Stimulated activated CD8-positive, alpha-beta memory T cell treated with anti-CD3 and anti-CD28 coated beads, Interleukin-7, amount 100 ng/mL, for 24 hours (primary cell): ENCODE measurements at regions not wholly inside any gene's neighbourhood (a gene's known extent, or its start where the extent isn't known, plus 50 kb on each side); places are given as distances from the start of the nearest gene placed in this dataset.
"Not testable (repeated sequence)": the region's sequence is repeated elsewhere in the genome, so short reads cannot be mapped to it uniquely, and the experiment has no call there.

ENCODE experiments used
- DNase-seq: peaks from one replicate; pipeline ENCODE4 v3.0.0-alpha.2; 2020; ENCODE audit warnings: low read depth

DNA sequence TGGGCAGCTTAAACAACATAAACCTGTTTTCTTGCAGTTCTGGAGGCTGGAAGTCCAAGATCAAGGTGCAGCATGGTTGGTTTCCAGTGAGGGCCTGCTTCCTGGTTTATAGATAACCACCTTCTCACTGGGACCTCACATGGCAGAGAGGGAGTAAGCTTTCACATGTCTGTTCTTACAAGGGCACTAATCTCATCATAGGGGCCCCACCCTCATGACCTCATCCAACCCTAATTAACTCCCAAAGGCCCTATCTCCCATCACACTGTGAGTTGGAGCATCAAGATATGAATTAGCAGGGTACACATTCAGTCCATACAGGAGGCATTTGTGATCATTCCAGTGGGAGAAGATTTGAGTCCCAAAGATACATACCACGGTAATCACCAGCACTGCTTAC, 50.5 kb upstream of the GRIN2A start:
- no peak for DNase-seq

DNA sequence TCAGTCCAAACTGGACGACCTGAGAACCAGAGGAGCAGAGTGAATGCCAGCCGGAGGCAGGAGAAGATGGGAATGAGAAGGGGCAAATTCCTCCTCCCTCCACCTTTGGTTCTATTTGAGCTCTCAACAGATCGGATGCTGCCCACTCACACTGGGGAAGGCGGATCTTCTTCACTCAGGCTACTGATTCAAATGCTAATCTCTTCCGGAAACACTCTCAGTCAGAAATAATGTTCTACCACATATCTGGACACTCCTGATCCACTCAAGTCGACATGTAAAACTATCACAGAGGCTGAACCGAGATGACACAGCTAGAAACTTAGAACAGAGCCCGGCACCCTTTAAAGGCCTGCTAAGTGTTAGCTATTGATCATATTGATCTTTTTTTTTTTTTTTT, 57.4 kb upstream of the GRIN2A start:
- no peak for DNase-seq

GRCh38 chr16:10240854-10241613, 58.8 kb upstream of the GRIN2A start:
- no peak for DNase-seq

GRCh38 chr16:10242097-10242496, 59.9 kb upstream of the GRIN2A start:
- DNase-seq = no peak

DNA sequence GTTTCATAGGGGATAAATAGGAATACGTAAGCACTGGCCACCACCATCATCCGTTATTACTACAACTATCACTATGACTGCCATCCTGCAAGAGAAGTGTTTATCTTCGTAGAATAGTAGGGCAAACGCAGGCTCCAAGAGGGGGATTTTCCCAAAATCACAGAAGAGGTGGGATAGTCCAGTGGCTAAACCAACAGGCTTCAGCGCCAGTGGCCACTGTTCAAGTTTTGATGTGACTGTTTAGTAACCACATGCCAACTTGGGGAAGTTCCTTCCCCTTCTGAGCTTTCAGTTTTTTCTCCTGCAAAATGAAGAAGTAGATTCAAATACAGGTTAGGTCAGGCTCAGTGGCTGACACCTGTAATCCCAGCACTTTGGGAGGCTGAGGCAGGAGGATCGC, 60.7 kb upstream of the GRIN2A start:
- DNase-seq = no peak

DNA sequence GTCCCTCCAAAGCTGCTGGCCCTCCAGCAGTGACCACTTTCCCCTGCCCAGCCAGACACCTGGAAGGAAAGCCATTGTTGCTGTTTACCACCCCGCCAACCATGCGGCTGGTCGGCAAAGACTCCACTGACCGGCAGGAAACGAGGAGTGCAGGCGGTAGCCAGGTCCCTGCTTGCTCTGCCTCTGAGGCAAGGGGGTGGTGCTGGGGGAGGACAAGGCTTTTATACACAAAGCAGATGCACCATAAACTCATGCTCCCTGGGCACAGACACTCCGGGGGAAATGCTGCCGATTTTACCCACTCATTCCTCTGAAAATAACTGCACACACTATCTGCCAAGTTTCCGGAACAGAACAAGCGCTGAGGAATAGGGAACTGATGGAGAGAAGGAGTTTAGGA, 62.8 kb upstream of the GRIN2A start:
- DNase-seq = no peak

GRCh38 chr16:10250137-10250828, 68.1 kb upstream of the GRIN2A start:
- no peak for DNase-seq

DNA sequence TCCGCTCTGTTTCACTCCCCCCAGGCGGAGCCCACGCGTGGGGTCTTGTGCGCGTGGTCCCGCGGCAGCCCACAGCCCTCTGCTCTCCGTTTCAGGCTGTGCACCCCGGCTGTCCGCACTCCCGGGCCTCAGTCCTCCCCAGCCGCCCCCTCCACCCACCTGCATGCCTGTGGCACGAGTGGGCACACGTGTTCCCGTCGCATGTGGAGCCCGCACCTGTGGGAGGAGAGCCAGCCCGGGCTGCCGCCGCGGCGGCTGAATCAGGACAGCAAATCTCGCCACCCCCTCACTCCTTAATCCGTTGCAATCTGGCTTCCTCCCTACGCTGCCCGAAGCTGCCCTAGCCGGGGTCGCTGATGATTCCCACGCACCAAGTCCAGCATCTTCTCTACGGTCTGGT, 69.9 kb upstream of the GRIN2A start:
- DNase-seq = no peak

- DNase-seq = no peak
These were observed 71.2 kb upstream of the GRIN2A start for GRCh38 chr16:10253409-10253808.

GRCh38 chr16:10255728-10256127, 73.5 kb upstream of the GRIN2A start:
- no peak for DNase-seq

DNA sequence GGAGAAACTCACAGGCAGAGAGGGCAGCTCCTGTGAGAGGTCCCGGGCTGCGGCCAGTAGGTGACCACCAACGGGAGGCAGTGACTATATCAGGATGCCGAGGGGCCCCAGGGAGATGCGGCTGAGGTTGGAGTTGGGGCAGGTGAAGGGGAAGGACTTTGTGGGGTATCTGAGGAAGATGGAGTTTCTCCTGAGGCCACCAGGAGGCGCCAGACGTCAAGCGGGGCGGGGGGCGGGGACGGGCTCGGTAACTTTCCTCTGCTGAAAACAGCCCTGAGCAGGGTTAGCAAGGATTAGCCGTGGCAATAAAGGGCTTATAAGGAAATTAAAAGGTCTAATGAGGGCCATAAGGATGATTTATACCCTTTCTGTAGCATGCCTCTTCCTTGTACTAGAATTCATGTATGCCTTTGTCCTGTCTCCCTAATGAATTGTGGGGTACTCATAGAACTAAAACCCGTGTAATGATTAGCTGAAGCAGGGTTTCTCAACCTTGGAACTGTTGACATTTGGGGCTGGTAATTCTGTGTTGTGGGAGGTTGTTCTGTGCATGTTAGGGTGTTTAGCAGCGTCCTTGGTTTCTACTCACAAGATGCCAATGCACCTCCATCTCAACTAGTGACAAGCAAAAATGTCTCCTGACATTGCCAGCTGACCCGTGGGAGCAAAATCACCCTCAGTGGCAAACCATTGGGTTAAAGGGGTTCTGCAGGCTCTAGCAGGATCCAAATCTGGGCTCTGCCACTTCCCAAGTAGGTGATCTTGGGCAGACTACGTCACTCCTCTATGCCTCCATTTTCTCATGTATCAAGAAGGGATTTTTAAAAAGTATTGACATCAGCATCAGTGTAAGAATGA, 74.8 kb upstream of the GRIN2A start:
- DNase-seq = peak; percentile 7

GRCh38 chr16:10257642-10258251, 75.5 kb upstream of the GRIN2A start:
- DNase-seq = not testable (repeated sequence)

- DNase-seq = not testable (repeated sequence)
These were observed 76.8 kb upstream of the GRIN2A start for GRCh38 chr16:10258930-10259603.

- no peak for DNase-seq
These were observed 78.8 kb upstream of the GRIN2A start for GRCh38 chr16:10261077-10261476.

DNA sequence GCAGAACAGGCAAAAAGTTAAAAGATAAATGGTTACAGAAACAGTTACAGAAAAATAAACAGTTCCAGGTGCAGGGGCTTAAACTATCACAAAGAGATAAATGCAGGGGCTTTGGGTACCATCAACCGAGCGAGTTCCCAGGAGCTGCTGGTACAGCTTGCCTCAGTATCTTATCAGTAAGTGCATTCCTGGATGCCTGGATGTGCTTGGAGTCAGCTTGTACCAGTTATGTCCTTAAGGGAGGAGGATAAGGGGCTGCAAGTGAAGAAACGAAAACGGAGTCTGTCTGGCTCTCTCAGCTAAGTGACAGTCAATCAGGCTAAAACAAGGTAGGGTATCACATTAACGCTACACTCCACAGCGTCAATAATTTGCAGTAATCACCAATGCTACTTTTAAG, 79.3 kb upstream of the GRIN2A start:
- DNase-seq = not testable (repeated sequence)

- no peak for DNase-seq
These were observed 80.3 kb upstream of the GRIN2A start for GRCh38 chr16:10262377-10263132.

GRCh38 chr16:10265770-10266615, 83.8 kb upstream of the GRIN2A start:
- DNase-seq = no peak

GRCh38 chr16:10266809-10267208, 84.6 kb upstream of the GRIN2A start:
- DNase-seq = no peak

GRCh38 chr16:10269632-10270031, 87.4 kb upstream of the GRIN2A start:
- no peak for DNase-seq

DNA sequence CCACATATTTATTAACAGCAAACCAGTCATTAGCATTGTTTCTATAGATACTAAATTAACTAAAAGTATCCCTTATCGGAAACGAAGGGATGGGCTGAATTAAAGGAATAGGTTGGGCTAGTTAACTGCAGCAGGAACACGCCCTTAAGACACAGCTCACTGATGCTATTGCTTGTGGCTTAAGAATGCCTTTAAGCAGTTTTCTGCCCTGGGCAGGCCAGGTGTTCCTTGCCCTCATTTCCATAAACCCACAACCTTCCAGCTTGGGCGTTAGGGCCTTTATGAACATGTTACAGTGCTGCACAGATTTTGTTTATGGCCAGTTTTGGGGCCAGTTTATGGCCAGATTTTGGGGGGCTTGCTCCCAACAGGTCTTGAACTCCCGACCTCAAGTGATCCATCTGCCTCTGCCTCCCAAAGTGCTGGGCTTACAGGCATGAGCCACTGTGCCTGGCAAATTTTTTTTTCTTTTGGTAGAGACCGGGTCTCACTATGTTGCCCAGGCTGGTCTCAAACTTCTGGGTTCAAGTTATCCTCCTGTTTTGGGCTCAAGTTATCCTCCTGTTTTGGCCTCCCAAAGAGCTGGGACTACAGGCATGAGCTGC, 90.1 kb upstream of the GRIN2A start:
- DNase-seq = not testable (repeated sequence)
